Head of caudate nucleus (tissue), 42 donors: ENCODE measurements at regions not wholly inside any gene's neighbourhood (a gene's known extent, or its start where the extent isn't known, plus 50 kb on each side); places are given as distances from the start of the nearest gene placed in this dataset.
A peak's percentile ranks its signal among the peaks of the same experiment; 100 is the strongest.
"Not testable (repeated sequence)": the region's sequence is repeated elsewhere in the genome, so short reads cannot be mapped to it uniquely, and the experiment has no call there.

Experiments used
- DNase-seq, 42 donors: peaks; one replicate each; pipeline versions ENCODE4 v3.0.0 to v3.0.0-alpha.2; 2020 to 2021; ENCODE audit warnings: mixed read lengths in 7 of 42
- intact Hi-C: fragments of 100-400 bp; cut with DNase I; formaldehyde crosslinking; loops from one replicate; pipeline ENCODE4 v1.15.0; 2022

DNA sequence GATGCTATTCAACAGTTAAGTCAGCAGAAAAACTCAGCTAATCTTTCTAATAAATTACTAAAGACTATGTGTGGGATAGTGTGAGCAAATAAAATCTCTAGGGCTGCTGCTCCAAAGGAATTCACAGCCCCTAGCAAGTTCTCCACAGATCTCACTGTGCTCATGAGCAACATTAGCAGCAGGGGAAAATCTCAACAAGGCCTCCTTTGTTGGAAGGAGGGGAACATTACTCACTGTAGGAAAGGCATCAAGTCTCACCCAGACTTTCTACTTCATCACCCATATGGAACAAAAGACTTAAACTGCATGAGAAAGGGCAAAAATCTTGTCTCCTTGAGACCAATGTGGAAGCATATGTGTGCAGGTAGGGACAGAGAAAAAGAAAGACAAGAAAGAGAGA is 726.4 kb upstream of the SLC35B3 start:
- intact Hi-C loops, result no loop called here
- DNase-seq, result no peak

DNA sequence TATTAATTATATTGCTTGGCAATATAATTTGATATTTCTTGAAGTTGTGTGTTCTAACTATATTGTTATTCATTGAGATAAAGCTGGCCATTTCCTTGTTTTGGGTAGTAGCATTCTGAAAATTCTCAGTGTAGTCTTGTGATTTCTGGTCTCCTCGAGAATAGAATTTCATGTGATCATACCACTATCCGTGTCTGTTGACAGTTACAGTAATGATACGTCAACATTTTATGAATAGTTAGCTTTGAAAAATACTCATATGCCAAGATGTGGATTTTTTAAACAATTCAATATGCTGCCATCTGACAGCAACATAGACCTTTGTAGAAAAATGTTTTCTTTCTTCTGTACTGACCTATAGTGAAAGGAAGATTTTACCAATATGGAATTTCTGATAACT is 723.7 kb upstream of the SLC35B3 start:
- no peak for DNase-seq
- intact Hi-C loops, result no loop called here

DNA sequence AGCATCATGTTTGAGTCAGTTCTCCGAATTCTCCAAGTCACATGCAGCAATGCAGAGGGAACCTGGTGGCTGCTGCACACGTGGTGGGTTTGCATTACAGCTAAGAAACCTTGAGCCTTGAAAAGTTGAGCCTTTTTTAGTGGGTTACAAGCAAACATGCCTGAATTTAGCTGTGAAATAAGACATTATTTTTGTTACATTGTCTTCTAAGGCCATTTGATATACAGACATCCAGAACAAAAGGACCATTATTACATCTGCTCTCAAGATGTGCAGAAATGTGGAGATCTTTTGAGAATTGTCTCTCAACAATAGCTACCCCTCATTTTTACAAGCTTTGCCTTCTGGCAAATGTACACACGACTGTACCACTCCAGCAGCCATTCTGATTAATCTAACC is 720.5 kb upstream of the SLC35B3 start:
- intact Hi-C loops, result no loop called here
- DNase-seq, result no peak

DNA sequence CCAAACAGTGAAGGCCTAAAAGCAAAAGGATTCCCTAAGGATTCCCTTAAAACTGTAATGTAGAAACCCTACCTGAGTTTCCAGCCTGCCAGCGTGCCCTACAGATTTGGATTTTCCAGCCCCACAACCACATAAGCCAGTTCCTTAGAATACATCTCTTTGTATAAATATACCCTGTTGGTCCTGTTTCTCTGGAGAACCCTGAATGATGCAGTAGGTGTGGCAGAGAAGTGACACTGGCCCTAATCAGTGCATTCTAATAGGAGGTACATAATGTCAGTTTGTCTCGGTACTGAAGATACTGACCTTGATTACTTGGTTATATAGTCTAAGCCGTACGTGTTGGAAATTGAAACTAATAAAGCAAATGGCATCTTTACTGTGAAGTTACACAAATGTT is 707.8 kb upstream of the SLC35B3 start:
- DNase-seq, result no peak
- intact Hi-C loops, result no loop called here

DNA sequence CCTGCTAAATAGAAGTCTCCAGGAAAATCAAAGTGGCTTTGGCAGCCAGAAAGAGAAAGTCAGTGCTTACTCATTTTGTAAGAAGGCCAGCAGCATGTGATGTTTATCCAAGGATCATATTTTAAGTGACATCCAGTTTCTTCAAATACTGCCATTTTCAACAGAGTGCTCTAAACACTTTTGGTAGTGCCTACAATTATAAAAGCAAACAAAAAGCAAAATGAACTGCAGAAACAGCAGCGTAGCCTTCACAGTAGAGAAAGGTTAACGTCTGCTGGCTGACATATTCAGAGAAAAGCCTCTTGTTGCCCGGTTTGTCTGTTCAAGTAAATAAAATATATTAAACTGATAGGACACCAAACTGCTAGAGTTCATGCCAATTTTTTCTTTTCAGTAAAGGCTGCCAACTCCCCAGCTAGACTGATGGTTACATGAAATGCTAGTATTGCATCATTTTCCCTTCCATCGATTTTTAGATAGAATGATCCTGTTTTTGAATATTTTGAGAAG is 705.7 kb upstream of the SLC35B3 start:
- no peak for DNase-seq
- intact Hi-C loops, result no loop called here

DNA sequence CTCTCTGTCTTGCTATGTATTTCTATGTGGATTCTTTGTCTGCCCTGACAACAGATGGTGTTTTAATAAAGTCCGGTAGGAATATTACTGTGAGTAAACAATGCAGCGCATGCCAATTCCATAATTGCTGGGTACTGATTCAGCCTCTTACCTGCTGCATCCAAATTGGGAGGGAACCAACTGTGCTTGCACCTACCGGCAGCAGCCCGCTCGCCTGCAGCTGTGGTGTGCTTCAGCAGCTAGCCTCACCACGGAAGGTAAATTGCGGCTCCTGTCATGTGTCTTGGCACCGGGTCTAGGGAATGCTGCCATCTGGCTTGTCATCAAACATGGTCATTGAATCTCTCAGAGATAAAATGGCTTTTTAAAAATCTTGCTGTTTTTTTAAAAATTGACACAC is 704.8 kb upstream of the SLC35B3 start:
- intact Hi-C loops, result no loop called here
- no peak for DNase-seq

DNA sequence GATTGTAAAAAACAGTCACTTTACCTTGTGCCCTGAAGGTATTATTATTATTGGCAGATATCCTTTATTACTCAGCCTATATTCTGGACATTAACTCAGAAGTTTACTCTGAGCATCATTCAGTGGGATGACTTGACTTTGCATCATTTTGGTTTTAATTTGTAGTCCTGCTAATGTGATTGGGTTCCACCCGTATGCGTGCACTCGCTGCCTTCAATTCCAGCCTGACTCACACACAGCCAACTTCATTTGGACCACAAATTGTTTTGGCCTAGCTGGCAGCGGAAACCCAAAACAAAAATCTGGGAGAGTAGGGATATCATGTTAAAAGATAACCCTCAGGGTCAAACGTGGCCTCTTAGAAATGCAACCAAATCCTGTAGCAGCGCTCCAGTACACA is 704.4 kb upstream of the SLC35B3 start:
- intact Hi-C loops, result no loop called here
- no peak for DNase-seq

DNA sequence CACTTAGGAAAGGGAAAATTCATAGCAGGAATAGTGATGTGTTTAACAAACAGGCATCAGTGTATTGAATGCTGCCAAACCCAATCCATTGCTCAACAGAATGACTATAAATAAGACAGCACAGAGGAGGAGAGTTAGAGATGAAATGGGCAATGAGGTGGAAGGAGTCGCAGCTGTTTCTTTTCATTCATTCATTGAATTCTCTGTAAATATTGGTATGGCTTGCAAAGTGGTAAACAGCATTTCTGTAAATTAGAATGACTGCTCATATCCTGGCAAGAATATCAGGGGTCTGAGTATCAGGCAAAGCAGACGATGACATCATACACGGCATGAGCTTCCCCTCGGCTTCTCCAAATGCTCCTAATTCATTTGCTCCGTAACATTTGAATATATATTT is 703.6 kb upstream of the SLC35B3 start:
- intact Hi-C loops, result no loop called here
- no peak for DNase-seq

DNA sequence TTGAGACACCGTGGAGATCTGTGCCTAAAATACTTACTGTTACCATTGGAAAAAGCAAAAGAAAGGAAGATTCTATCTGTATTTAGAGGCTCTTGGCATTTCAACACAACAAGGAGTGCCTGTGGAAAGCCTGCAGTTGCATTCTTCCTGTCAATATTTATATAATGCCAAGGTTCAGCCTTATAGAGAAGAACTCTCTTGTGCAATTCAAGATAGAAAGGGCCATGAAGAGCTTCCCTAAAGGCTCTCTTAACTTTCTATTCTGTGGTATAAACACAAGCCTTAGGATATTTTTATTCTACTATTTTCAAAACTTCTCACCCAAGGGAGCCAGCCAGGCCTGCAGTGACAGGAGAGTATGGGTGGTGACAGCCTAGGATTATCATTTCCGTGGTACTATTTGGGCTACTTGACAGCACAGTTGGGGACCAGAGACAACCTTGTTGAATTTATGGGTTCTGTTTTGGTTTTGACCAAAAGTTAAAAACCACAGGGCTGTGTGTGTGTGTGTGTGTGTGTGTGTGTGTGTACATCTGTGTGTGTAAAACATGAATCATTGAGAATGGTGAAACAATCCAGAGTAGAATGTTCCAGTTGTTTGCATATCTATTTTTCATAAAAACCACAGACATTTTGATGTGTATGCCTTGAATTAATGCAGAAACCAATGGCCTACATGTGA is 700.9 kb upstream of the SLC35B3 start:
- DNase-seq, result no peak
- intact Hi-C loops, result no loop called here

DNA sequence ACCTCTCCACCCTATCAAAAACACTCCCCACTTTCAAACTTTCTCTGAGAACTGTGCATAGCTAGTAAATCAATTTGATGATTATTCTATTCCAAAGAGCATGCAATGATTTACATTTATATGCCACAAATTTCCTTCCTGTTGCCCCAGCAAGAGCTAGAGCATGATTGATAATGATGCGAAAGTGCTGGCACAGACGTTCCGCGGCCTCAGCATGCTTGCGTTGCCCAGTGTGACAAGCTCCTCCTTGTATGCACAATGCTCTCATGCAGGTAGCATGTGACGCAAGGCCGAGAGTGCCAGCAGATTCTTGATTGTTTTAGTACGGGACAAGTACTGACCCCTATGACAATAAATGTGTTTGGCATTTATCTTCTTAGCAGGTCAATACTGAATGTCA is 696.3 kb upstream of the SLC35B3 start:
- DNase-seq, result no peak
- intact Hi-C loops, result no loop called here

DNA sequence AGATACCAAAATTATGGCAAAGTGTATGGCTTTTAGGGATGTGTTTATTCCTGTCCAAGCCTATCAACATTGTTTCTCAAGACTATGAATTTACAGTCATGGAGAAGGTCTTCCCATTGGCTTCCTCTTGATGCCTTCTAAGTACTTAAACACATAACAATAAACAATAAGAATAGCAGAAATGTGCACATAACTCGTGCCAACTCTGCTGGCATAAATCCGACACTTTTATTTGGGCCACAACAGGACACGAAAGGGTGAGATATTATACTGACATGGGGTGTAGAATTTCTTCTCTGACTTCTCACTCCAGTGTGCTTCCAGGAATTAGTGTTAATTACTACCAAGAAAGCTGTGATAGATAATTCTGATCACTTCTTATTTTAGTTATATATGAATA is 695.9 kb upstream of the SLC35B3 start:
- intact Hi-C loops, result no loop called here
- no peak for DNase-seq

DNA sequence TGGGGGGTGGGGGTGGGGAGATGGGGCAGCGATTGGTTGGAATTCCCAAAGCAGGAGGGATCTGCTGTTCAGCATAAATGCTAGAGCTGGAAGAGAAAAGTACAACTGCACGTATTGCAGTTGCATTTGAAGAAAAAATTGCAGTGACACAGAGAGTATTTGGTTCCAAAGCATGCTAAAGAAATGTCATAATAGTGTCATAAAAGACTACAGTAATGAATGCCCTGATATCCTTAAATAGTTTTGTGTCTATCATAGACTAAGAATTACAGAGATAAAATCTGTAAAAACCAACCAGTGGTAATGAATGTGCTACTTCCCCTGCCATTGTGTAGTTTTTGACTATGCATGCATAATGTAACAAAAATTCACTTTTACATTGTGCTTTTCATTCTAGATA is 693.6 kb upstream of the SLC35B3 start:
- no peak for DNase-seq

DNA sequence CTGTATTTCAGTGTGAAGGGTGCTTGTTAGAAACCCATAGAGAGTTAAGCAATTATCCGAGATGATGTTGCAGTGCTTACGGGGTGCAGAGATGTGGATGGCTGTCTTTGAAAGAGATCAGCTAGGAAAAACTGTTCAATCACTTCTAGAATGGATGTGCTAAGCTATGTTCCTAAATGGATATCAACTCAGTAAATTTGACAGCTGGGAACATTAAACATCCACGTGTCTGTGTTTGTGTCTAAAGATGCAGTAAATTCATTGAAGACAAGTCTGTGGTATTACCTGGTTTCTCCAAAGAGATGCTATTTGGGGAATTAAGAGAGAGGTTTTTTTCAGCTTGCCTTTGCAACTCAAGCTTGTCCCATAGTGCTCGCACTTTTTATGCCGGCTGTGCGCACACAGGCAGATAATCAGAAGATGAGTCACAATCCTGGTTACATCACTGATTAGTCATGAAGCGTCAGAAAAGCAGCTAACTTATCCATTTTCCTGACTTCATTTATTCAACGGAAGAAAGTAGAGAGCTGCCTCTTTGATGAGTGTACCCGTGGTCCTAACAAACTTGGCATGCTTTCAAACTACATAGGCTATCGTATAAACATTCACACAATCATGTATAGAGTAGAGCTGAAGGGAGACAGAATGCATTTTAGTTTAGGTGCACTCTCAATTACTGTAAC is 691.7 kb upstream of the SLC35B3 start:
- intact Hi-C loops, result no loop called here
- DNase-seq, result peak in 39 of 42 donors; percentile 6 to 83 (median 50)

More for the DNA sequence above, 693.6 kb upstream of the SLC35B3 start:
- intact Hi-C loops, result no loop called here

DNA sequence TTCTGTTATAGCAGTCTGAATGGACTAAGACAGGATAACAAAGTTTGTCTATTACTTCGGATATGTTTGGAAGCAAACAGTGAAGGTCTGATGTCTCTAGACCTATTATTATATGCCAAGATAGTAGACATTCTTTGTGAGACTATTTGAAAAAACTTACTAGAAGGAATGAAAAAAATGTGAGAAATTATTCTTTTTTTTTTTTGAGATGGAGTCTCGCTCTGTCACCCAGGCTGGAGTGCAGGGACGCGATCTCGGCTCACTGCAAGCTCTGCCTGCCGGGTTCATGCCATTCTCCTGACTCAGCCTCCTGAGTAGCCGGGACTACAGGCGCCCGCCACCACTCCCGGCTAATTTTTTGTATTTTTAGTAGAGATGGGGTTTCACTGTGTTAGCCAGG is 690.7 kb upstream of the SLC35B3 start:
- intact Hi-C loops, DNase-seq: not testable (repeated sequence)

DNA sequence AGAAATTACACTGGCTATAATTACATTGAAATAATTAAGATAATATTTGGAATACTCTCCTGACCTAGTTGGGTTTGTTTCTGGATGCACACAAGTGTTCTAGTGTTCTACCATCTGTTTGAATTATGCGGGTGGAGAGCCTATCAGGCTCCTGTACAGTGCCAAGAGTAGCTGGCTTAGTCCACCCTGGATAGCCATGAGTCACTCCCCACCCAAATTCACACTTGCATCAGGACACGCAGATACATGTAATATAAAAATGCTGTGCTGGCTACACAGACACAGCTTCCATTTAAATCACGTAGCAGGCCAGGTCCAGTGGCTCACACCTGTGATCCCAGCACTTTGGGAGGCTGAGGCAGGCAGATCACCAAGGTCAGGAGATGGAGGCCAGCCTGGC is 686.2 kb upstream of the SLC35B3 start:
- no peak for DNase-seq
- intact Hi-C loops, result no loop called here

DNA sequence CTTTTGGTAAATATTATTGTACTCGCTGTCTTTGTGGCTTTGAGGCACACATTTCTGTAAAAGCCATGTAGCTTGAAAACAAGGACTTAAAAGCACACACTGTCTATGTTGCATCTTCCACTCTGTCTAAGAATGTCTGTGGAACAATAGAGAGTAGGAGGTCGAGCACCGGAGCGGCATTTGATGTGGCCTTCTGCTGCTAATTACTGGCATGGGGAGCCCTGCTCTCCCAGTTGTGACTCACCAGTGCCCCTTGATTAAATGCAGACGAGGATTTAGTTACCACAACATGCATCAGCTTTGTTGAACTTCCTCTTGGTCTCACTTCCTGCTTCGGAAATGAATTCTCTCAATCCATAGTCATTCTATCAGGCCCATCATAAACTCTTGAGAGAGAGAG is 680.7 kb upstream of the SLC35B3 start:
- DNase-seq, result no peak
- intact Hi-C loops, result no loop called here

DNA sequence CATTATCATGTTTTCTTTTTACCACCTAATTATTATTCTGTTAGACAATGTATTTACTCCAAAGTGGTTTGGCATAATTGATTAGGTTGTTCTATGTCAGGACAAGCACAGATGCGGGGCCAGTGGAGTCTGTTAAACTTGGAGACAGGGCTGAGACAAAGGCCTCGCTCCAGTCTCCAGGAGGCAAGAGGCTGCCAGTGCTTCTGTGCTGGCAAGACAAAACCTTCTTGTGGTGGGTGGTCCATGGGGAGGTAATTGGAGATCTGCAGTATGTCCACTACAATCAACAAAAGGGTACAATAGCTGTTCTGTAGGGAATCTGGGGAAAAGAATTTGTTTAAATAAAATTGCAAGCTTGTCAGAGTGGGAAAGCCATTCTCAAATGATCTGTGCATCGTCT is 677.2 kb upstream of the SLC35B3 start:
- no peak for DNase-seq
- intact Hi-C loops, result no loop called here

DNA sequence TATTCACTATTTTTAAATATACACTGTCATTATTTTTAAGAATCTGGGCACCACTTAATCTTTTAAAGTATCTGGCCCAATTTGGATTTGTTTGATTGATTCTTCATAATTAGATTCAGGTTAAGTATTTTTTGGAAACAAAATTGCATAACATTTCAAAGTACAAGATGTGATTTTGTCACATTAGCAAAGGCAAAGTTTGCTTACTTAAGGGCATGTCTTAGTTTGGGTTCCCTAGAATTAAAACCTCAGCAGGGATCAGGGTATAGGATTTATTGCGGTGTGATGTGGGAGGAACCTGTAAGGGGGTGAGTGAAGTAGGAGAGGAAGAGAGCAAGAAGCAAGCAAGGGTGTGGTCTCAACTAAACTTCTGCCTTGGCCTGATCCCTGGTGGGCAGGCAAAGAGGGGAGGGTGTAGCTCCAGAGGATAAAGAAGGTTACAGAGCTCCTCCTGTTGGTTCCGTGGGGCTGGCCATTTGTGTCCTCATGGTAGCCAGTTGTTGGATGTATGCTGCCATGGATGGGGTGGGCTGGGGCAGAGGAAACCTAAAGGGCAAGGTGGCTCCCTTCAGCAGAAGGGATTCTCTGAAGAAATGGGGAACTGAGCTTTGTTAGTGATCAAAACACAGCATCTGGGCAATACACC is 668.7 kb upstream of the SLC35B3 start:
- DNase-seq, result no peak

DNA sequence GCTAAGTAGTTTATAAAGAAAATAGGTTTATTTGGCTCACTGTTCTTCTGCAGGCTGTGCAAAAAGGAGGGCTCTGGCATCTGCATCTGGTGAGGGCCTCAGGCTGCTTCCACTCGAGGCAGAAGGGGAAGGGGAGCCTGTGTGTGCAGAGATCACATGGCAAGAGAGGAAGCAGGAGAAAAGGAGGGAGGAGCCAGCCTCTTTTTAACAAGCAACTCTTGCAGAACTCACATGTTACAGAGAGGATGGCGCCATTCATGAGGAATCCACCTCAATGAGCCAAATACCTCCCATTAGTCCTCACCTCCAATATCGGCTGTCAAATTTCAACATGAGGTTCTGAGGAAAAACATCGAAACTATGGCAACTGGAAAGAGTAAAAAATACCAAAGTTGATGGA is 666.6 kb upstream of the SLC35B3 start:
- intact Hi-C loops, result no loop called here
- no peak for DNase-seq

More for the DNA sequence above, 668.7 kb upstream of the SLC35B3 start:
- intact Hi-C loops, result no loop called here

DNA sequence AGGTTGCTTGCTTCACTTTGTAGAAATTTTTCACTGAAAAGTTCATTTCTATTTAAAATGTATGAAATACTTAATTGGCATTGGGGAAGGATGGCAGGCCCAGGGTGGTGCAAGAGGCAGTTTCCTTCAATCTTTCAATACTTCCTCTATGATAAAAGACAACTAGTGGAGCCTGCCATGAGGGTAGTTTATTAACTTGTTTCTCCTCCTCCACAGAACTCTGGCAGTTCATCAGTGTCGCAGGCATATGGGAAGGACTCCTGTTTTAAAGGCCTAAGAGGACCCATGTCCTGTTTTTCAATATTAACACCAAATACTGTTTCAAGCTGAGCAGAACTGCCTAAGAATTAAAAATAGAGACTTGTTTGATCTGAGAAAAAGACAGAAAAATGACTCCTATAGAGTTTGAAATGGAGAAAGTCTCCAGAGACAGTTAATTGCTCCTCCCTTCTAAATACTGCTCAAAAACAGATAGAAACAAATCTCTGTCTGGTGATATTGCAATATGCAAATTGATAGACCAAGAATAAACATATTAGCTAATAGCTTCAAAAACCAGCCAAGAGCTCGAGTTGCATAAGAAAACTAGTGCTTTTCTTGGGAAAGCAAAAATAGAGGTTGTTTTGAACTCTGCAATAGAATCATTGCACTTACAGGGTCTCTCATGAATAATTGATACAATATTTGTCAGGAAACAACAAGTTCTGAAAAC is 665.7 kb upstream of the SLC35B3 start:
- intact Hi-C loops, result no loop called here

More for the DNA sequence above, 665.7 kb upstream of the SLC35B3 start:
- DNase-seq, result no peak
